SK-N-SH treated with all-trans-retinoic acid at 6 μM for 48 hours (cell line): ENCODE measurements at regions not wholly inside any gene's neighbourhood (a gene's known extent, or its start where the extent isn't known, plus 50 kb on each side); places are given as distances from the start of the nearest gene placed in this dataset.

Experiments
- ATAC-seq: fragments of 200-7000 bp; cut with Tn5 transposase; 3 replicates; pipeline ENCODE4 v1.9.1; 2020; ENCODE audit warnings: mild to moderate bottlenecking, moderate library complexity
- ARNTL ChIP-seq: fragments of 450-650 bp; formaldehyde crosslinking; IDR thresholded peaks from 2 replicates; pipeline ENCODE4 v1.5.0; 2020; ENCODE audit warnings: low read depth, mild to moderate bottlenecking, moderate library complexity, borderline replicate concordance
- BACH2 ChIP-seq: fragments of 250-450 bp; sonication (Bioruptor Pico); IDR thresholded peaks from 2 replicates; pipeline ENCODE4 v1.9.0; 2021; ENCODE audit warnings: mild to moderate bottlenecking, borderline replicate concordance
- CREB5 ChIP-seq: fragments of 250-450 bp; sonication (Bioruptor Pico); IDR thresholded peaks from 2 replicates; pipeline ENCODE4 v1.5.1; 2020; ENCODE audit warnings: low read depth, mild to moderate bottlenecking, moderate library complexity
- CSDC2 ChIP-seq: fragments of 250-450 bp; sonication (Bioruptor Pico); IDR thresholded peaks from 2 replicates; pipeline ENCODE4 v1.5.0; 2020; ENCODE audit warnings: mild to moderate bottlenecking, moderate library complexity
- CSRNP3 ChIP-seq: fragments of 250-450 bp; sonication (Bioruptor Pico); IDR thresholded peaks from 2 replicates; pipeline ENCODE4 v1.5.1; 2021; ENCODE audit warnings: mild to moderate bottlenecking, moderate library complexity
- ESRRG ChIP-seq: fragments of 250-450 bp; sonication (Bioruptor Pico); IDR thresholded peaks from 2 replicates; pipeline ENCODE4 v1.6.1; 2021; ENCODE audit warnings: mild to moderate bottlenecking
- GLIS3 ChIP-seq: fragments of 250-450 bp; sonication (Bioruptor Pico); IDR thresholded peaks from 2 replicates; pipeline ENCODE4 v1.5.0; 2020; ENCODE audit warnings: mild to moderate bottlenecking, moderate library complexity
- ISL1 ChIP-seq: fragments of 250-450 bp; sonication (Bioruptor Pico); IDR thresholded peaks from 2 replicates; pipeline ENCODE4 v2.1.2; 2022; ENCODE audit warnings: mild to moderate bottlenecking, moderate library complexity
- OSR1 ChIP-seq: fragments of 250-450 bp; sonication (Bioruptor Pico); IDR thresholded peaks from 2 replicates; pipeline ENCODE4 v1.8.0; 2022; ENCODE audit warnings: moderate library complexity, mild to moderate bottlenecking, inconsistent platforms
- POU6F1 ChIP-seq: fragments of 250-450 bp; sonication (Bioruptor Pico); IDR thresholded peaks from 2 replicates; pipeline ENCODE4 v1.8.0; 2021; ENCODE audit warnings: low read depth, mild to moderate bottlenecking, moderate library complexity, borderline replicate concordance
- PPARA ChIP-seq: fragments of 250-450 bp; sonication (Bioruptor Pico); IDR thresholded peaks from 2 replicates; pipeline ENCODE4 v1.5.0; 2020; ENCODE audit warnings: mild to moderate bottlenecking, borderline replicate concordance
- RARB ChIP-seq: fragments of 250-450 bp; sonication (Bioruptor Pico); IDR thresholded peaks from 2 replicates; pipeline ENCODE4 v1.8.0; 2021; ENCODE audit warnings: mild to moderate bottlenecking, moderate library complexity
- SNAI2 ChIP-seq: fragments of 250-450 bp; sonication (Bioruptor Pico); IDR thresholded peaks from 2 replicates; pipeline ENCODE4 v1.5.0; 2020; ENCODE audit warnings: mild to moderate bottlenecking, moderate library complexity
- TSHZ2 ChIP-seq: fragments of 250-450 bp; sonication (Bioruptor Pico); IDR thresholded peaks from 2 replicates; pipeline ENCODE4 v1.5.0; 2020; ENCODE audit warnings: mild to moderate bottlenecking, moderate library complexity
- ZC3H10 ChIP-seq: fragments of 250-450 bp; sonication (Bioruptor Pico); IDR thresholded peaks from 2 replicates; pipeline ENCODE4 v1.5.1; 2021; ENCODE audit warnings: mild to moderate bottlenecking, moderate library complexity
- ZFP3 ChIP-seq: fragments of 250-450 bp; sonication (Bioruptor Pico); IDR thresholded peaks from 2 replicates; pipeline ENCODE4 v1.5.0; 2020; ENCODE audit warnings: mild to moderate bottlenecking, moderate library complexity
- ZFP30 ChIP-seq: fragments of 450-650 bp; formaldehyde crosslinking; IDR thresholded peaks from 2 replicates; pipeline ENCODE4 v1.5.0; 2022; ENCODE audit warnings: mild to moderate bottlenecking, moderate library complexity
- ZNF565 ChIP-seq: fragments of 450-650 bp; formaldehyde crosslinking; conservative IDR thresholded peaks from 2 replicates; pipeline ENCODE4 v1.5.0; 2020; ENCODE audit warnings: low read depth, mild to moderate bottlenecking, moderate library complexity
- ZNF70 ChIP-seq: fragments of 450-650 bp; formaldehyde crosslinking; IDR thresholded peaks from 2 replicates; pipeline ENCODE4 v1.5.0; 2020; ENCODE audit warnings: mild to moderate bottlenecking, moderate library complexity
- ZNF8 ChIP-seq: fragments of 450-650 bp; formaldehyde crosslinking; IDR thresholded peaks from 2 replicates; pipeline ENCODE4 v1.5.0; 2020; ENCODE audit warnings: mild to moderate bottlenecking, moderate library complexity

- TF ChIP-seq ISL1 (no peak), ZNF565 (CRISPR knock-in tag) (no peak), POU6F1 (CRISPR knock-in tag) (no peak), SNAI2 (CRISPR knock-in tag) (no peak), ARNTL (CRISPR knock-in tag) (no peak), CREB5 (CRISPR knock-in tag) (no peak), BACH2 (no peak), GLIS3 (CRISPR knock-in tag) (no peak), TSHZ2 (no peak), OSR1 (CRISPR knock-in tag) (no peak), CSRNP3 (CRISPR knock-in tag) (no peak), ZNF70 (CRISPR knock-in tag) (no peak), ZNF8 (CRISPR knock-in tag) (no peak), ESRRG (CRISPR knock-in tag) (no peak)
- no peak for ATAC-seq
Measured at GRCh38 chr15:91538782-91539181, 314.7 kb upstream of the SLCO3A1 start.

- ATAC-seq, result no peak
- TF ChIP-seq ZFP3 (CRISPR knock-in tag), result no peak
- no peak for TF ChIP-seq ARNTL (CRISPR knock-in tag)
- TF ChIP-seq GLIS3 (CRISPR knock-in tag), result no peak
- no peak for TF ChIP-seq CREB5 (CRISPR knock-in tag)
Measured at GRCh38 chr15:91541286-91541685, 312.2 kb upstream of the SLCO3A1 start.

- no peak for TF ChIP-seq ZNF8 (CRISPR knock-in tag)
- TF ChIP-seq ZC3H10 (CRISPR knock-in tag), result no peak
- TF ChIP-seq ZFP30 (CRISPR knock-in tag), result no peak
- no peak for TF ChIP-seq RARB (CRISPR knock-in tag)
- TF ChIP-seq SNAI2 (CRISPR knock-in tag), result no peak
- TF ChIP-seq CREB5 (CRISPR knock-in tag), result no peak
- no peak for TF ChIP-seq CSDC2 (CRISPR knock-in tag)
- ATAC-seq, result no peak
Measured at GRCh38 chr15:91542226-91542625, 311.3 kb upstream of the SLCO3A1 start.

- ATAC-seq, result no peak
- TF ChIP-seq ZNF565 (CRISPR knock-in tag), result no peak
- no peak for TF ChIP-seq CREB5 (CRISPR knock-in tag)
- no peak for TF ChIP-seq TSHZ2
- TF ChIP-seq ESRRG (CRISPR knock-in tag), result no peak
- no peak for TF ChIP-seq PPARA
- TF ChIP-seq CSRNP3 (CRISPR knock-in tag), result no peak
- no peak for TF ChIP-seq ZNF70 (CRISPR knock-in tag)
- no peak for TF ChIP-seq GLIS3 (CRISPR knock-in tag)
Measured at GRCh38 chr15:91547356-91547755, 306.2 kb upstream of the SLCO3A1 start.
